ENCODE measurements at regions not wholly inside any gene's neighbourhood (a gene's known extent, or its start where the extent isn't known, plus 50 kb on each side); places are given as distances from the start of the nearest gene placed in this dataset.

DNA sequence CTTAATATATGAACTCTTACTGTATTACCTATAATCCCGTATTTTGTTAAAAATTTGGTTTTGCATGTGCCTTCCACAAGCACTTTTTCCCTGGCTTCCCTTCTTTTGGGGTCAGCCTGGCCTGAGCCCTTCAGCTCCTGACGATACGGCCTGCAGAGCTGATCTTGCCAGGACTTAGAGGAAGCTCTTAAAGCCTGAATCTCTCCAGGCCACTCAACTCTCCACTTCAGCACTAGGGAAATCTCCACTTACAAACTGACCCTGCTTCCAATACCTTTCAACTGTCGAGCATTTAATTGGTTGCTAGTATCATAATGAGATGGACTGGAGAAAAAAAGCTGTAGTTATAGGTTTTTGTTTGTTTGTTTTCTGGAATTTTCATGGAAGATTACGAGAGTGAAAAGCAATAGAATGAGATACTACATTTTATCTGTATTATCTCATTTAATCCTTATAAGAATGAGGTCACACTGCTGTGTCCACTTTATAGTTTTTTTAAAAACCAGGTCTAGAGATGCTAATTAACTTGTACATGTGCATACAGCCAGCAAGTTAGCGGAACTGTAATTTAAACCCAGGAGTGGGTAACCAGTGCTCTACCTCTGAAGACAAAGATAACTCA, 54.8 kb downstream of the ZBTB38 start (continued):
- TF ChIP-seq CHD7 (IDR thresholded peaks at IDR 0.05; ENCODE audit: insufficient replicate concordance, low read length): no peak
- TF ChIP-seq, protein P1, sequence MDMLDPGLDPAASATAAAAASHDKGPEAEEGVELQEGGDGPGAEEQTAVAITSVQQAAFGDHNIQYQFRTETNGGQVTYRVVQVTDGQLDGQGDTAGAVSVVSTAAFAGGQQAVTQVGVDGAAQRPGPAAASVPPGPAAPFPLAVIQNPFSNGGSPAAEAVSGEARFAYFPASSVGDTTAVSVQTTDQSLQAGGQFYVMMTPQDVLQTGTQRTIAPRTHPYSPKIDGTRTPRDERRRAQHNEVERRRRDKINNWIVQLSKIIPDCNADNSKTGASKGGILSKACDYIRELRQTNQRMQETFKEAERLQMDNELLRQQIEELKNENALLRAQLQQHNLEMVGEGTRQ (IDR thresholded peaks at IDR 0.05; ENCODE audit: low read length): no peak
- TF ChIP-seq SIX5 (IDR thresholded peaks at IDR 0.05; ENCODE audit: low read depth, low read length): no peak
- no peak for TF ChIP-seq BCL11A (IDR thresholded peaks at IDR 0.05; ENCODE audit: low read depth in 2 of 2, low read length in 2 of 2)
- no peak for TF ChIP-seq POLR2AphosphoS5 (IDR thresholded peaks at IDR 0.05; ENCODE audit: low read depth, low read length)
- no peak for TF ChIP-seq RFX5 (IDR thresholded peaks at IDR 0.05; ENCODE audit: borderline replicate concordance, low read depth, low read length)
- TF ChIP-seq, protein P2, sequence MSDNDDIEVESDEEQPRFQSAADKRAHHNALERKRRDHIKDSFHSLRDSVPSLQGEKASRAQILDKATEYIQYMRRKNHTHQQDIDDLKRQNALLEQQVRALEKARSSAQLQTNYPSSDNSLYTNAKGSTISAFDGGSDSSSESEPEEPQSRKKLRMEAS (IDR thresholded peaks at IDR 0.05): no peak
- no peak for TF ChIP-seq ASH2L (IDR thresholded peaks at IDR 0.05; ENCODE audit: low read length)
